LNCaP clone FGC (cell line): ENCODE measurements at regions not wholly inside any gene's neighbourhood (a gene's known extent, or its start where the extent isn't known, plus 50 kb on each side); places are given as distances from the start of the nearest gene placed in this dataset.

Source experiments
- DNase-seq: peaks from one replicate; pipeline ENCODE4 v3.0.0-alpha.2; 2011; ENCODE audit warnings: low read depth
- H3K4me3 ChIP-seq: 2 replicates; pipeline ENCODE4 v1.5.1; 2011; ENCODE audit warnings: mild to moderate bottlenecking, low read depth, low read length, control low read depth
- CTCF ChIP-seq: IDR thresholded peaks from 2 replicates; pipeline ENCODE4 v1.5.1; 2012; ENCODE audit warnings: mild to moderate bottlenecking; ENCODE audit not compliant: control insufficient read depth, insufficient read depth; ENCODE audit errors: extremely low read depth

GRCh38 chr6:14690120-14691056 is 555.5 kb upstream of the JARID2 start:
- DNase-seq = no peak
- H3K4me3 ChIP-seq = no peak overlapping the region
- TF ChIP-seq CTCF = no peak

GRCh38 chr6:14692208-14692607 is 553.7 kb upstream of the JARID2 start:
- no peak for DNase-seq
- no peak overlapping the region for H3K4me3 ChIP-seq
- TF ChIP-seq CTCF = no peak

GRCh38 chr6:14693301-14694192 is 552.3 kb upstream of the JARID2 start:
- TF ChIP-seq CTCF = no peak
- no peak overlapping the region for H3K4me3 ChIP-seq
- no peak for DNase-seq

GRCh38 chr6:14694308-14694707 is 551.6 kb upstream of the JARID2 start:
- no peak overlapping the region for H3K4me3 ChIP-seq
- no peak for DNase-seq
- TF ChIP-seq CTCF = no peak

GRCh38 chr6:14695579-14695978 is 550.3 kb upstream of the JARID2 start:
- no peak overlapping the region for H3K4me3 ChIP-seq
- no peak for DNase-seq
- TF ChIP-seq CTCF = no peak

- H3K4me3 ChIP-seq = no peak overlapping the region
- DNase-seq = no peak
- no peak for TF ChIP-seq CTCF
Measured at GRCh38 chr6:14696367-14696766, 549.5 kb upstream of the JARID2 start.
